GM18858 (cell line): ENCODE measurements at regions not wholly inside any gene's neighbourhood (a gene's known extent, or its start where the extent isn't known, plus 50 kb on each side); places are given as distances from the start of the nearest gene placed in this dataset.
"Not testable (repeated sequence)": the region's sequence is repeated elsewhere in the genome, so short reads cannot be mapped to it uniquely, and the experiment has no call there.

Experiments
- ATAC-seq: cut with Tn5 transposase; IDR thresholded peaks from one replicate; pipeline ENCODE4 v1.9.1; 2021; ENCODE audit not compliant: unreplicated experiment

DNA sequence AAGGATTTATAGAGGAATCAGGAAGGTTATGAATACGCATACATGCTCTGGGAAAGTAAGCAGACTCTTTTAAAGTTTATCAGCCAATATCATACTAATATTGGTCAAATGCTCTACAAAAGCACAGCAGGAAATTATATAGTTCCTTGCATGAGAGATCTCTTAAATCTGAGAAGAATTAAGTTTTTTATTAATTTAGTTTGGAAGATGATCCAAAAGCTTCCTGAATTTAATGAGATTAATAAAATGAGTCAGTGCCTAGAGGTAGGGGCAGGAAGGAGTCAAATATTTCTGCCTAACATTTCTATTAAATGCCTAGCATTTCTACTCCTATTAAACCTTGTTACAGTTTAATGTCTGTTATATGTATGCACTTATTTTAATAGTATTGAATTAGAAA, 1608.2 kb downstream of the GRIK2 start:
- ATAC-seq = no peak

DNA sequence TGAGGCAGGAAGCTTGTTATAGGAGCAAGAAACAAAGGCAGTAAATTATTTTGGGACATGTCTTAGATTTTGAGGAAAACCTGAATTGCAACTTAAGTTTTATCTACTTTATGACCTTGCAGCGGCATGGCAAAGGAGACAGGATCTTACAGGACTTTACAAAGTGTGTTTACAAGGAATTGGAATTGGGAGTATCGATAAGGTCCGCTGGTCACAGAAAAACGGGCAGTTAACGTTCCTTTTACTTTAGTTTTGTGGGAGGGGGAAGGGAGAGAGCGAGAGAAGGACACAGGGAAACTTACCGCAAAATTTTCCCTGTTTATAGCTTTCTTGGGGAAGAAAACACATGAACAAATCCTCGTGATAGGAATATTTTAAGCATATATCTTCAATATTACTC, 1607.2 kb downstream of the GRIK2 start:
- no peak for ATAC-seq

DNA sequence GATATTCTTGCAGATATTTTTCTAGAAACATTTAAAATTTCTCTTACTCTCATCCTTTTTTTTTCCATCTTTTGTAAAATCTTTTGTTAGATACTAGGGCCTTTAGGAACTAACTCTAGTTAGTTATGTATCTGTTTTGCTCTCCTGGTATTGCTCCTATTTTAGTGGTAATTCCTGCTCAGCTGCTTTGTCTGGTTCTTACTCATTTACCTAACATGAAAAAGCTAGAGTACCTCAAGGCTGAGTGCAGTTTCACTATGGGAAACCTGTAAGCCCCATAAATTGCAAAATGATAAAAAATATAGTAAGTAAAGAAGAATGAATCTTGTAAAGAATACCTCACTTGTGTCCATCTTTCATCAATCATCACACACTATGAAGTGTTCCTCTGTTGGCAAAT, 1602.0 kb downstream of the GRIK2 start:
- no peak for ATAC-seq

DNA sequence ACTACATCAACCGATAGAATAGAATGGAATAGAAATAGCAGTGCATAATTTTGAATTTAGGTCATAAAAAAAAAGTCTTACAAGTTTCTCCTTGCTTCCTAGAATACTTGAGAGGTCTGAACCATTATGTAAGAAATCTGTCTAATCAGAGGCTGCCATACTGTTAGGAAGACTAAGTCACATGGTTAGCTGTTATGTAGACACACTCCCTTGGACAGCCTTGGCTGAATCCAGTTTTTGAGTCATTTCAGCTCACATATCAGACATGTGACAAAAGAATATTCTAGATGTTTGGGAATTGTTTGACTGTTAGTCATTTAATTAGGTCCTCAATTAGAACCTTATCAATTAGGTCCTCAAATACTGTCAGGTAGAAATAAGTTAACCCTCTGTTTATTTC, 1601.4 kb downstream of the GRIK2 start:
- ATAC-seq = no peak

DNA sequence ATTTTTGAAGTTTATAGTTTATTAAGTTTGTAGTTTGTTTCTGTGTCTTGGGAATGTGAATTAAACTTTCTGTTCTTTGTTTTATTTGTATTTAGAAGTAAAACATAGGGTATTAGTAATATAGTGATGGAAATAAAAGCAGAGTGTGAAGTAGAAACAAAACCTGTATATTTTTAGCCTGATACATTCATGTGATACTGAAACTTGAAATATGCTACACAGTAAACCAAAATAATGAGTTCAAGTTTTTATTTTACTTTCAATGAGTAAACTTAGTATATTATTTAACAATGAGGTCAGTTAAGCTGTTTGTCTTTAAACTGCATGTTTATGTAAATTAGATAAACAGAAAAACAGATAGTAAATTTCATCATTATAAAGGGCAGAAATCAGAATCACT, 1592.6 kb downstream of the GRIK2 start:
- ATAC-seq = peak; percentile 98

DNA sequence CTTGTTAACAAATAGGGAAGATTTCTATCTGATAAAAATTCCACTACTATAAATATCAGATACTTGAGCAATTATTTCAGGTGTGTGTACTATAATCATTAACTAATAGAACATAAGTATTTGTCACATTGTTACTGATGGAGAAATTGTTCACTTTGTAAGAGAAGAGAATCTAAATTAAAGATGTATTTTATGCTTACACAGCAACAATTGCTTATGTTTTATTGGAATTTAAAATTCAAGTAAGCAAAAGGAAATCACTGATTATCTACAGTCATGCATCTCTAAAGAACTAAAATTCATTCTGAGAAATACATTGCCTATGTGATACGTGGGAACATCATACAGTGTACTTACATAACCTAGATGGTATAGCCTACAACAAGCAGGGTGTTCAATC, 1590.8 kb downstream of the GRIK2 start:
- ATAC-seq = no peak

DNA sequence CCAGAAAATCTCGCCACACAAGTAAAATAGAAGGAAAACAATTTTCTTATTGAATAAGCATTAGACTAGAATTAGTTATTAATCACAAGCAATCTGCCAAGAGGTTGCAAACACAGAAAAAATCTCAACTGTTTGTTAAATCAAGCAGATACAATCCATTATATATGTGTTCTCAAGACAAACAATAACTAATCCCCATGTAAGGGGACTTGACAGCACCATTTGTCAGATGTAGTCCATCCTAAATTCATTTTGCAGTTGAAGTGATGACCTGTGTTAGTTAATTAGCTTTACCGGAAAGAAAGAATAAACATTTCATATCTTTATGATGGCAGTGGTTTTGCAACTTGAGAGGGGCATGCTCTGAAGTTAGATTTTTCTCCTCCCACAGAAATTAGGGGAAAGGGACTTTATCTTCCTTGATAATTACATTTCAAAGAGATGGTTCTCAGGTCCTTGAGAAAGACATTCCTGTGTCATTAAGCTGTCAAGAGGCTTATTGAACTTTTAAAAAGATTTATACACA, 1588.0 kb downstream of the GRIK2 start:
- ATAC-seq = no peak

DNA sequence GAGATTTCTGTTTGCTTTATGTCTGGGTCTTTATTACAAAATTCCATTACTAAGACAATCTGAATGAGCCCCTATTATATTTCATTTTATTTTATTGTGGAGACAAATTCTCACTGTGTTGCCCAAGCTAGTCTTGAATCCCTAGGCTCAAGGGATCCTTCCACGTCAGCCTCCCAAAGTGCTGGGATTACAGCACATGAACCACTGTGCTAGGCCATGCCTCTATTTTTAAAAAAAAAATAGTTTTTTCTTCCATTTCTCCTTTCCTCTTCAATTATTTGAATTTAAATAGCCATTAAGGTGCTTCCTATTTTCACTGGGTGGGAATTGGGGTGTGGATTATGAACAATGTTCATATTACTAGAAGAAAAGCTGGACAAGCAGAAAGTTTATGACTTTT, 1587.4 kb downstream of the GRIK2 start:
- no peak for ATAC-seq

DNA sequence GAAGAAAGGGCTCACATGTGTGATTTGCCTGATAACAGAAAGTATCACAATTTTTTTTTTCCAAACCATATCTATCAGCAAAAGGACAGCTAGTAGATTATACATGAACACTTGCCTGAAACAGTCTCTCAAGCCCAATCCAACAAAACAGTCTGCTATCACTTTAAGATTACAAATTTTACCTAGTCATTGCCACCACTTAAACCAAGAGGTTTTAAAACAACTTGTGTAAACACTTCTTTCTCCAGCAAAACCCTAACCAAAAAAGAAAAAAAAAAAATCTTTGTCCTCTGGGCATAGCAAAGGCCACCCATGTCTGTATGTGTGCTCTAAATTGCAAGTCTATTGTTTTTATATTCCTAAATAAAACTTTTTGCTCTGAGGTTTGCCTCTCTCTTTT, 1568.4 kb downstream of the GRIK2 start:
- ATAC-seq = no peak

DNA sequence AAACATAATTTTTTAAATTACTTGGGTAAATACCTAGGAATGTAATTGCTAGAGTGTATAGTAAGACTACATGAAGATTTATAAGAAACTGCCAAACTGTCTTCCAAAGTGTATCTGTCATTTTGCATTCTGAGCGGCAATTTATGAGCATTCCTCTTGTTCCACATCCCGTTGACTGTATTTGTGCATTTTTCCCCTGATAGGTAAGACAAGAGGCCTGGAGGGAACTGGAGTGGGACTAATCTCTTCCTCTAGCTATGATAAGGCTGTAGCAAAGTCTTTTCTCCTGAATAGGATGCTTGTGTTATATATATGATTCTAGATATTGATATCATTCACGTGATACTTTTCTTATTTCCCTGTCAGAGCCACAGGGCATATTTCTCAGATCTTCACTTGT, 1557.5 kb downstream of the GRIK2 start:
- no peak for ATAC-seq

DNA sequence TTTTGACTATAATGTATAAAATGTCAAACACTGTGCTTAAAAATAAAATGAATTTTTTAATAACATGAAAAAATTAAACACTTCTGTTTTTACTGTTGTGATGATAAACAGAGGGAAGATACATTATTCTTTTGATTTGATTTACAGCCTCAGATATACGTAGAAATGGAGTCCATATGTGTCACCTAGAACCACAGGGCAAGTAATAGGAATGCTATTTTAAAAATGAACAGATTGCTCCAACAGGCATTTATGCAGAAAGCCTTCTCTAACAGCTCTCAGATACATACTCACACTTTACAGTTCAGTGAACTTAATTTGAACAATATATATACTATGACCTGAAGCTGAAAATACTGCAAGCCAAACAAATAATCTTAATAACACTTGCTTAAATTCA, 1551.0 kb downstream of the GRIK2 start:
- no peak for ATAC-seq

DNA sequence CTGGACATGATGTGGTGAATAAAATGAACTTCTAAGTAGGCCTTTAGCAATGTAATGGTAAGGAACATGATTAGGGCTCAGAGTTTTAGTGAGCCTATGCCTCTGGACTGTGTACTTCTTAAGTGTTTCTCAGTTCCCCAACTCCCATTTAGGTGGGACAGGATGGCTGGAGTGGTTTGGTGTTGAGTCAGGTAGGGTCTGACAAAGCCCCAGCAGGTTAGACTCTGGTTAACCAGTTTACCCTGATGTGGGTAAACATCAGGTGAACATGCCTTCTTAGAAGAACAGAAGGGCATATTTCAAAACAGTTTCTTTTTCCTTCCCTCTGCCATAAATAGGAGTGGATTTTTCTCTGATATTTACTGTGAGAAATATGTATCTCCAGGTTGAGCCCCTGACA, 1548.7 kb downstream of the GRIK2 start:
- ATAC-seq = no peak

DNA sequence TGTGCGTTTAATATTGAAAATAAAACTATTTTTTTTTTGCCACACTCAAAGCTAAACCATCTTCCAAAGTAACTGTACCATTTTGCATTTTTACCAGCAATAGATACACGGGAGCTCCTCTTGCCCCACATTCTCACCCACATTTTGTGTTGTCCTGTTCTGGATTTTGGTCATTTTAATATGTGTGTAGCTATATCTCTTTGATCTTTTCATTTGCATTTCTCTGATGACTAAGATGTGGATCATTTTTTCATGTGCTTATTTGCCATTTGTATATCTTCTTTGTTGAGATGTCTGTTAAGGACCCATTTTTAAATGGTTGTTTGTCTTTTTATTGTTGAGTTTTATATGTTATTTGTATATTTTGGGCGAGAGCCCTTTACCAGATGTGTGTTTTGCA, 1543.5 kb downstream of the GRIK2 start:
- no peak for ATAC-seq

DNA sequence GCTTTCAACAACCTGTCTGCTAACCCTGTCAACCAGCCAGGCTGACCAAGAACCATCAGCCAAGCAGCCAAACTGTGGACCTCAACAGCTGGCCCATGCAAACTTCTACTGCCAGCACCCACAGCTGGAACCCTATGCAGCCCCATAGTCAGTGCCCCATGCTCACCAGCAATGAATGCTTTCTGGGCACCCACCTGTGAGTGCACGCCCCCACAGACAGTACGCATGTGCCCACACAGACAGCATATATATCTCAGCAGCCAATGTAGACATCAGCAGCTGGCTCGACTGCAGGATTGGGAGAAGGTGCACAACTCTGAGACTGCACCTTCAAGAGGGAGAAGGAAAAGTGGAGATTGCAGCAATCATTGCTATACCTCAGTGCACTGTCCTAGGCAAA, 1534.6 kb downstream of the GRIK2 start:
- ATAC-seq = no peak

DNA sequence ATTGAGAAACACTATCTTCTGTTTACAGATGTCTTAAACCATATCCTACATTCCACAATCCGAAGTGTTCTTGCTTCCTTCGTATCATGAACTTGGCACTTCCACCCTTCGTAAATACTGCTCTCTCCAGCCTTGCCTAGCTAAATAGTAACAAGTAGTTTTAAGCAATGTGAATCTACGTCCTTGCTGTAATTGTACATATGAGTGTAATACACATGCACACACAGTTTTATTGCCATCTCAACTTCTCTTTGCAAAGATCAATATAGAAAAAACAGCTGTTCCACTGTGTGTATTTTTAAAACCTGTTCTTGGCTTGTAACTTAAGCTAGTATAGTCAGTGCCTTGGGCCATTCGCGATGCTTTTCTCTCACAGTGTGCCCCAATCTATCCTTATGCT, 1524.7 kb downstream of the GRIK2 start:
- no peak for ATAC-seq

DNA sequence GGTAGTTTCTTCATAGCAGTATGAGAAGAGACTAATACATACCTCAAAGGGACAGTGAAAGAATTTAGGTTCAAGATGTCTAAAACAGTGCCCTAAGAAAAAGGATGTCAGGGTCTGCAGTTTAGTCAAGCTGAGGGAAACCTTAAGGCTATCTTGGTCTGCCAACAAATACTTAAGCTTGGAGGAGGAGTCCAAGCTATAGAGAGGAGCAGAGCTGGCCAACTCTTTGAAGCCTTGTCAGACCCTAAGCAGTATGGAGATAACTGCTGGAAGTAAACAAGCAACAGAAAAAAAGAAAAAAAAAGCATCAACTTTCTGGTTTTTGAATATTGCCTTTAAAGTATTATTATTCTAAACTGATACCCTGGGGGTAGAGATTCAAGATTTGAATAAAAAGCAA, 1518.1 kb downstream of the GRIK2 start:
- no peak for ATAC-seq

DNA sequence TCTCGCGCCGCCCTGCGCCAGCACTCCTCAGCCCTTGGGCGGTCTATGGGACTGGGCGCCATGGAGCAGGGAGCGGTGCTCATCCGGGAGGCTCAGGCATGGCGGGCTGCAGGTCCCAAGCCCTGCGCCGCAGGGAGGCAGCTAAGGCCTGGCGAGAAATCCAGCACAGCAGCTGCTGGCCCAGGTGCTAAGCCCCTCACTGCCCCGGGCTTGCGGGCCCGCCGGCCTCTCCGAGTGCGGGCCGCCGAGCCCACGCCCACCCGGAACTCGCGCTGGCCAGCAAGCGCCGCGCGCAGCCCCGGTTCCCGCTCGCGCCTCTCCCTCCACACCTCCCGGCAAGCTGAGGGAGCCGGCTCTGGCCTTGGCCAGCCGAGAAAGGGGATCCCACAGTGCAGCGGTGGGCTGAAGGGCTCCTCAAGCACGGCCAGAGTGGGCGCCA, 1517.2 kb downstream of the GRIK2 start:
- ATAC-seq = not testable (repeated sequence)

DNA sequence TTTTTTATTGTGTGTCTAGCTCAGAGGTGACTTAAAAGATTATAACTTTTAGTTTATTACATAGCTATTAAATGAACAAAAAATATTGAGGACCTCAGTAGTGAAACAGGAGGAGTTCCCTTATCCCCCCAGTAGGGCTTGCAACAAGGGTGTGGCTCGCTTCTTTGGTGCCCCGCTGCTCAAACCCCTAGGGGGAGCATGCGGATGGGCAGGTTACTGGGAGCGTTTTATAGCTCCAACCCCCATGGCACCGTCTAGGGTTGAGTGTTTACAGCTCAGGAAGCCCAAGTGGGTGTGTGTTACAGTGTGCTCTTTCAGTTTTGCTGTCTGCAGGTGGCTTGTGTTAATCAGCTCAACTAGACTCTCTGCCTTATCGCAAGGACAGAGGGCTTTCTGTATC, 1513.7 kb downstream of the GRIK2 start:
- no peak for ATAC-seq

DNA sequence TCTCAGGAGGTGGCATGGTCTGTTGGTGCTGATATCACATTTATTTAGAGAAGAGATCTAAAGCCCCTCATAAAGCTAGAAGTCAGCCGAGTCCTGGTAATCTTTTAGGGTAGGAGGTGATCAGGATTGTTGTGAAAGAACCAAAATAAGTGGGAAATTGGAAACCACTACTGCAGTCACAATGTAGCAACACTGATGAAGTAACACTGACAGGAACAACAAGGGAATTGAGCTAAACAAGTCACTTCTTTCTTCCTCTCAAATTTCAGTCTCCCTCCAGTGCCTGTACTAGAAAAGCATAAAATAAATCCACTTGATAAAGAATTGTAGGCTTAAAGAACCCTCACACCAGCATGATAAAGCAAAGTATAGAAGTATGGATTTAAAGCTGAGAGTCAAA, 1509.0 kb downstream of the GRIK2 start:
- ATAC-seq = no peak

DNA sequence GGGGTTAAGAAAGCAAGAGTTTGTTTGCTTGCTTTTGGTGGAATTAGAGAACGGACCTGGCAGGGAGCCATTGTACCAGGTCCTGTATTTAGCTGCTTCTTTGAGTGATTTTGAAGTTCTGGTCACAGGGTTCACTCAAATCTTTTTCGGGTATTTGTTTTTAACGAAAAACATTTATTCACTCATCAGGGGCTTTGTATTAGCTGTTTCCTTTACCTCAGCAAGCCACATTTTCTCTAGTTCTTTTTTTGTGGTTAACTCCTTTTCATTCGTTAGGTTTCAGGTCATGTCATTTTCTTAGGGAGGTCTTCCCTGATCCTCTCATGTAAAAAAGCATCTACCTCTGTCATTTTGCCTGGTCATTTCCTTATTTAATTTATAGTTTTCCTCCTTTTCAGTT, 1502.2 kb downstream of the GRIK2 start:
- no peak for ATAC-seq

DNA sequence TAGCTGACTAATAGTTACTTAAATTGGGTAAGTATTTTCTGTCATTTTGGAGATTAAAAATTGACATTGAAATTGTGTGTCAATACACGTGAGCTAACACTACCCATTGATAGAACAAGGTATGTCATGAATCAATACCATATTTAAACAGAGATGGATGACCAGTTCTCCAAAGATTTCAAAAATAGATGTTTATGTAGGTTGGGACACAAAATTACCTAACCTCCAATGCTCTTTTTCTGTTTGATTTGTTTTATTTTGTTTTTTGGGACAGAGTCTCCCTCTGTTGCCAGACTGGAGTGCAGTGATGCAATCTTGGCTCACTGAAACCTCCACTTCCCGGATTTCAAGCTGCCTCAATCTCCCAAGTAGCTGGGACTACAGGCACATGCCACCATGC, 1491.7 kb downstream of the GRIK2 start:
- ATAC-seq = no peak

DNA sequence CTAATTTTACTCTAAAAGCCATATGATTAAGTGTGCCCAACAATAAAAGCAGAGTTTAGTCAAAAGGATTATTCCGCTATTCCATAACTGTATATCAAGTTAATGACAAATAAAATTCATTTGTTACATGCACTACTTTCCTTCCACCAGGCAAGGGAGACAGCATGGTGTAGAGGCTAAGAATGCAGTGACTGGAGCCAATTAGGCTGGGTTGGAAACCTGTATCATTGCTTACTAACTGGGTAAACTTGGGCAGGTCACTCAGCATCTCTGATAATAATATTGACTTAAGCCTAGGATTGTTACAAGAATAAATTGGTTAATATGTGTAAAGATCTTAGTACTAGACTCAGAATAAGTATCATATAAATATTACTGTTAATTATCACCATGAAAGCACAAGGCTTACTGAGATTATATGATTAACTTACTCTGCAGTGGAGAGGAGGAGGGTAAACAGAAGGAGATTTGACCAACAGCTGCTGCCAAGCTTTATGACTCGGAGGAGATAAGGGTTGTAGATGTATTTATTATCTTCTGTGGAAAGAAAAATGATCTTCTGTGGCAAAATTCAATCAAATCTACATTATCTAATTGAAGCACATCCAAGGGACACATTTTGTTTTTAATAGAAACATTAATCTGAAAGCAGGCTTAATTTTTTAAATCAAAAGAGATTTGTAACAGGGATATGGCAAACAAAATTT, 1459.9 kb downstream of the GRIK2 start:
- ATAC-seq = no peak

DNA sequence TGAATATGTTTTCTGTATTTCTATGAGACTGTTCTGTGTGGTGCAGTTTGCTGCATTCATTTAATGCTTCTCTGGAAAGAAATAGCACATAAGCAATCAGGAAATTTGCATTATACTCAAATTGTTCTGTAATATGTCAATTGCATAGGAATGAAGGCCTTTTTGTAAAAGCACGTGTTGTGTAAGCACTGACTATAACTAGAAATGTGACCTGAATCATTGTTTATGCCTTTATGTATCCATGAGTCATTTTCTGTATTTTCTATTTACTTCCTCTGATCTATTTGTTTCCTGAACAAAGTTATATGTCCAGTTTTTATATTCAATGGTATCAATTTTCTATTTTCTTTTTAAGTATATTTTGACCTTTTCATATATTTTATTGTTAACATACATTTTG, 1455.3 kb downstream of the GRIK2 start:
- no peak for ATAC-seq
